ENCODE measurements at regions not wholly inside any gene's neighbourhood (a gene's known extent, or its start where the extent isn't known, plus 50 kb on each side); places are given as distances from the start of the nearest gene placed in this dataset.
A peak's percentile ranks its signal among the peaks of the same experiment; 100 is the strongest.

DNA sequence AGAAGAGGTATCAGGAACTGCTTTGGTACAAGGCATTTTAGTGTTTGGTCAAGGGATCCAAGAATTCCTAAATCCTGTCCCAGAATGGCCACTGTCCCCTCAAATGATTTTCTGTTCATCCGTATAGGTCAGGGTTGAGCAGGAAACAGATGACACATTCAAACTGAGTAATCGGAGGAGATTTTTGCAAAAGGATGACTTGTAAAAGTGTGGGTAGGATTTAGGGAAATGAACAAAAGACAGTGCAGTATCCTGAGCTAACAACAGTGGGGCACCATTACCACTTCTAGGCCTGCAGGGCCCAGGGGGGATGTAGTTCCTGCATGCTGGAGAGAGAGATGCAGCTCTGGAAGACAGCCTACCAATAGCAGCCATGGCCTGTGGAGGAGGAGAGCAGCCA, 290.1 kb downstream of the ZSWIM6 start:
- H3K4me3 Mint-ChIP-seq (ENCODE audit: low read depth, unreplicated experiment): no peak overlapping the region
- H3K27ac Mint-ChIP-seq (ENCODE audit: unreplicated experiment): no peak overlapping the region
- CTCF ChIA-PET: no interaction called here
- intact Hi-C loops (cut with micrococcal nuclease; ENCODE audit: unreplicated experiment): no loop called here
- no peaks in the 10 kb centered on the region for H3K9me3 Mint-ChIP-seq (ENCODE audit: low read depth, unreplicated experiment)
- no peak for DNase-seq
- H3K4me1 Mint-ChIP-seq (ENCODE audit: low read depth, unreplicated experiment): no peaks in the 10 kb centered on the region
- peaks cover 17% of the 10 kb centered on the region for H3K27me3 Mint-ChIP-seq (ENCODE audit: unreplicated experiment)
- TF ChIP-seq CTCF (IDR thresholded peaks at IDR 0.05; ENCODE audit: unreplicated experiment): no peak
- no TSS peak for BruUV-seq (replicated peaks)
- H3K36me3 Mint-ChIP-seq (ENCODE audit: insufficient read depth, unreplicated experiment): peaks cover 11% of the 10 kb centered on the region

DNA sequence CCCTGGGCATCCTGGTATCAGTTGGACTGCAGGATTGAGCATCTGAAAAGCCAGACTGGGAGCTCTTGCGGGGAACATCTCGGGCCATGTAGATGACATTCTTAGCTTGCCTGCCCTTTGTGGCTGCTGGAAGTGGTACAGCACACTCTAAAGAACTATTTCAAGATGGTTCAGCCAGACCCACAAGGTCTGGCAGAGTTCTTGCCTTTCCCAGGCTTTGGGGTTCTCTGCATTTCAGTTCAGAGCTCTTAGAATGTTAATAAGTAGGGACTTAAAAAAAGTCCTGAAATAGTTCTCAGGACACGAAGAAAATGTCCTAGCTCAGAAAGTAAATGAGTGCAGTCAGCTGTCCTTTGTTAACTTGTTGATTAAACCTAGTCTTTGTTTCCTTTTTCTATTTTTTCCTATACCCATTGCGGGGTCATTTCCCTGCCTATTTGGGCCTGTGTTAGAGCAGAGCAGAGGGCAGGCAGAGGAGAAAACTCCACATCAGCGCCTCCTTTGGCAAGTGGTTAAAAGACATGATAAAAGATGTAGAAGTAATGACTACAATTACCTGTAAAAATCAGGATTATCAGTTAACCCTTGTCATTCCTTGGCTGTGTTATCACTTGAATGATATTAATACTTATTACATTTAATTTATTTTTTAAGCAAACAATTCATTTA, 291.5 kb downstream of the ZSWIM6 start:
- H3K9me3 Mint-ChIP-seq (ENCODE audit: low read depth, unreplicated experiment): no peaks in the 10 kb centered on the region

DNA sequence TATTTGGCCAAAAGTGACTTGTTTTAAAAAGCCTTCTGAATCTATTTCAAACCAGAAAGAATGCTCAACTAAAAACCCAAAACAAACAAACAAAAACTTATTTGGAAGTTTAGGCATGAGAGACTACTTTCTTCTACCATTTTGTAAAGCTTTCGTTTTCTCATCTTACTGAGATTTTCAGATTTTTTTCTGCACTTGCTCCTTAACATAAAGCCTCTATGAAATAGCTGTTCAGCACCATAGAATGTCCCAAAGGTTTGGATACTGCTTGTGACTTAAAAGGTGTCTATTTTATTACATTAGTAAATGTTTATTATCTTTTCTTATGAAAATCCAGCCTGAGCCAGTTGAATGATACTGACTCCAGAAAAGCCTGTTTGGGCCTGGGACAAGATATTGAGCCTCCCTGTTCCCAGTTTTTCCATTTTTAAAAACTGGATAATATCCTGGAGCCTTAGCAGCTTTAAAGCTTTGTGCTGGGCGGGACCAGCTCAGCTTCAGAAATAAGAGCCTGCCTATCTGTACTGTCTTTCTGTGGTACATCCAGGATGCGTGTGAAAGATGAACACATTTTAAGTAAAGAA, 292.6 kb downstream of the ZSWIM6 start:
- peaks cover 11% of the 10 kb centered on the region for H3K36me3 Mint-ChIP-seq (ENCODE audit: insufficient read depth, unreplicated experiment)
- intact Hi-C loops (cut with micrococcal nuclease; ENCODE audit: unreplicated experiment): no loop called here
- BruUV-seq (replicated peaks): no TSS peak
- no peaks in the 10 kb centered on the region for H3K9me3 Mint-ChIP-seq (ENCODE audit: low read depth, unreplicated experiment)
- H3K4me1 Mint-ChIP-seq (ENCODE audit: low read depth, unreplicated experiment): no peaks in the 10 kb centered on the region
- peak overlapping the region; percentile 76 for H3K4me3 Mint-ChIP-seq (ENCODE audit: low read depth, unreplicated experiment)
- TF ChIP-seq CTCF (IDR thresholded peaks at IDR 0.05; ENCODE audit: unreplicated experiment): no peak
- DNase-seq: no peak
- H3K27me3 Mint-ChIP-seq (ENCODE audit: unreplicated experiment): no peaks in the 10 kb centered on the region
- H3K27ac Mint-ChIP-seq (ENCODE audit: unreplicated experiment): peak overlapping the region; percentile 31
- CTCF ChIA-PET: no interaction called here

More for the DNA sequence above, 291.5 kb downstream of the ZSWIM6 start:
- Mint-ChIP-seq H3K27ac (ENCODE audit: unreplicated experiment) (no peak overlapping the region), H3K4me1 (ENCODE audit: low read depth, unreplicated experiment) (no peaks in the 10 kb centered on the region), H3K4me3 (ENCODE audit: low read depth, unreplicated experiment) (no peak overlapping the region), H3K36me3 (ENCODE audit: insufficient read depth, unreplicated experiment) (peaks cover 11% of the 10 kb centered on the region), H3K27me3 (ENCODE audit: unreplicated experiment) (peaks cover 3% of the 10 kb centered on the region)
- no TSS peak for BruUV-seq (replicated peaks)
- CTCF ChIA-PET: no interaction called here
- intact Hi-C loops (cut with micrococcal nuclease; ENCODE audit: unreplicated experiment): no loop called here
- no peak for TF ChIP-seq CTCF (IDR thresholded peaks at IDR 0.05; ENCODE audit: unreplicated experiment)
- DNase-seq: no peak

GRCh38 chr5:61625137-61625561, 293.1 kb downstream of the ZSWIM6 start:
- CTCF ChIA-PET: no interaction called here
- intact Hi-C loops (cut with micrococcal nuclease; ENCODE audit: unreplicated experiment): no loop called here
- no peaks in the 10 kb centered on the region for H3K9me3 Mint-ChIP-seq (ENCODE audit: low read depth, unreplicated experiment)
- peak overlapping the region; percentile 76 for H3K4me3 Mint-ChIP-seq (ENCODE audit: low read depth, unreplicated experiment)
- BruUV-seq (replicated peaks): no TSS peak
- no peak for DNase-seq
- no peaks in the 10 kb centered on the region for H3K27me3 Mint-ChIP-seq (ENCODE audit: unreplicated experiment)
- H3K4me1 Mint-ChIP-seq (ENCODE audit: low read depth, unreplicated experiment): no peaks in the 10 kb centered on the region
- H3K36me3 Mint-ChIP-seq (ENCODE audit: insufficient read depth, unreplicated experiment): peaks cover 11% of the 10 kb centered on the region
- TF ChIP-seq CTCF (IDR thresholded peaks at IDR 0.05; ENCODE audit: unreplicated experiment): no peak
- H3K27ac Mint-ChIP-seq (ENCODE audit: unreplicated experiment): peak overlapping the region; percentile 31
